ENCODE measurements at regions not wholly inside any gene's neighbourhood (a gene's known extent, or its start where the extent isn't known, plus 50 kb on each side); places are given as distances from the start of the nearest gene placed in this dataset.

DNA sequence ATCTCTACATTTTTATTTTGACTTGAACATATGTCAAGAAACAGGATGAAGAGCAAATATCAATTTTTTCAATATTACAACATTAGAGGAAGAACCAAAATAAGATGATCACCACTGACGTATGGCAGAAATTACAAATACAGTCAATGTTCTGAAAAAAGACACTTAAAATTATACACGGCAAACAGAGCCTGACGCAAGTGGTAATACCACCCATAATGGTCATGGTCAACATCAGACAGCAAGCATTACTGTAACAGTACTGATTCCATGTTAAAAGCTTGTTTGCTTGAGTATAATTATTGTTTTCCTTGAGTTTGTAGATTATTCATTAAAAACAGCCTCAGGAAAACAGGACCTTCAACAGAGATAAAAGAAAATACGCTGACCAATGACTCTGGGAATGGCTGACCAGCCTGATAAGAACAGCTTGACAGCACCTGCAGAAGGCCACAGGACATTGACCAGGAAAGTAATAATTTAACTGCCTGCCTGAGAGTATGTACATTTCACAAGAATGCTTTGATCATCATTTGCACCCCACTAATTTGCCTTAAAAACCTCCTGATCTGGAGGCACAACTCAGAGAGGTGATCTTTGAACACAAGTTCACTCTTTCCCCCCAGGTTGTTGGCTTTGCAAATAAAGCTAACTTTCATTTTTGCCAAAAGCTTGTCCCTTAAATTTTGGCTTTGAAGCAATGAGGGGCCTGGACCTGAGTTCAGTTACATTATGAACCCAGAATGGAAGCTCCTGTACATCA, 187.3 kb downstream of the IPO8 start:
- BruUV-seq (replicated peaks) = no TSS peak
- H3K9me2 ChIP-seq (replicated peaks; ENCODE audit: low read length) = no peaks in the 10 kb centered on the region
- no peaks in the 10 kb centered on the region for H3K9me3 ChIP-seq (ENCODE audit: low read length)
- H3K4me1 ChIP-seq (ENCODE audit: insufficient read depth, low read length) = no peaks in the 10 kb centered on the region
- H2AFZ ChIP-seq (ENCODE audit: low read length) = no peak overlapping the region
- H3F3A ChIP-seq (ENCODE audit: low read length, unreplicated experiment) = no peaks in the 10 kb centered on the region
- H3K4me3 ChIP-seq (ENCODE audit: low read length) = no peak overlapping the region
- DNase-seq (no peak), ATAC-seq (no peak)
- no peaks in the 10 kb centered on the region for H3K36me3 ChIP-seq (ENCODE audit: low read depth, low read length)
- no peak overlapping the region for H3K9ac ChIP-seq (ENCODE audit: low read length)
- no peak overlapping the region for H3K27ac ChIP-seq (ENCODE audit: low read length)
- ChIA-PET POLR2A (ENCODE audit: unreplicated experiment) (no interaction called here), CTCF (no interaction called here)
- intact Hi-C loops (cut with micrococcal nuclease) = no loop called here
- no peaks in the 10 kb centered on the region for H3K79me2 ChIP-seq (ENCODE audit: low read length)
- H4K20me1 ChIP-seq (ENCODE audit: low read length) = no peaks in the 10 kb centered on the region
- TF ChIP-seq EZH2 (IDR thresholded peaks at IDR 0.05; ENCODE audit: low read length, unreplicated experiment) (no peak), EZH2phosphoT487 (IDR thresholded peaks at IDR 0.05; ENCODE audit: borderline replicate concordance, low read length) (no peak)
- TF ChIP-seq, protein P1, sequence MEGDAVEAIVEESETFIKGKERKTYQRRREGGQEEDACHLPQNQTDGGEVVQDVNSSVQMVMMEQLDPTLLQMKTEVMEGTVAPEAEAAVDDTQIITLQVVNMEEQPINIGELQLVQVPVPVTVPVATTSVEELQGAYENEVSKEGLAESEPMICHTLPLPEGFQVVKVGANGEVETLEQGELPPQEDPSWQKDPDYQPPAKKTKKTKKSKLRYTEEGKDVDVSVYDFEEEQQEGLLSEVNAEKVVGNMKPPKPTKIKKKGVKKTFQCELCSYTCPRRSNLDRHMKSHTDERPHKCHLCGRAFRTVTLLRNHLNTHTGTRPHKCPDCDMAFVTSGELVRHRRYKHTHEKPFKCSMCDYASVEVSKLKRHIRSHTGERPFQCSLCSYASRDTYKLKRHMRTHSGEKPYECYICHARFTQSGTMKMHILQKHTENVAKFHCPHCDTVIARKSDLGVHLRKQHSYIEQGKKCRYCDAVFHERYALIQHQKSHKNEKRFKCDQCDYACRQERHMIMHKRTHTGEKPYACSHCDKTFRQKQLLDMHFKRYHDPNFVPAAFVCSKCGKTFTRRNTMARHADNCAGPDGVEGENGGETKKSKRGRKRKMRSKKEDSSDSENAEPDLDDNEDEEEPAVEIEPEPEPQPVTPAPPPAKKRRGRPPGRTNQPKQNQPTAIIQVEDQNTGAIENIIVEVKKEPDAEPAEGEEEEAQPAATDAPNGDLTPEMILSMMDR (conservative IDR thresholded peaks at IDR 0.05; ENCODE audit: low read depth, low read length) = no peak
- H3K4me2 ChIP-seq (ENCODE audit: low read length) = no peak overlapping the region
- H3K27me3 ChIP-seq (ENCODE audit: low read length) = no peaks in the 10 kb centered on the region

DNA sequence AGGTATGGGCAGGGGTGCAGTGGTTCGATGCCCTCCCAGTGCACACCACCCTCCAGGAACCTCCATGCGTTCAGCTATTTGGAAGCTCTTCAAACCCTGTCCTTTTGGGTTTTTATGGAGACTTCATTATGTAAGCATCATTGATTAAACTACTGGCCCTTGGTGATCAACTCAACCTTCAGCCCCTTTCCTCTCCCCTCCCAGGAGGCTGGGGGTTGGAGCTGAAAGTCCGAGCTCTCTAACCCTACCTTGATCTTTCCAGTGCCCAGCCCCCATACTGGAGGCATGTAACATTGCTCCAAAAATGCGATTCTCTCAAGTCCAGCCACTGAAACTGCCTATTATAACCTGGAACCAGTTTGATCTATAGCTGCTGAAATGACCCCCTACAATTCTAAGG, 188.1 kb downstream of the IPO8 start:
- ATAC-seq (no peak), DNase-seq (no peak)
- no peaks in the 10 kb centered on the region for H3K9me3 ChIP-seq (ENCODE audit: low read length)
- H3K36me3 ChIP-seq (ENCODE audit: low read depth, low read length) = no peaks in the 10 kb centered on the region
- H3K27me3 ChIP-seq (ENCODE audit: low read length) = no peaks in the 10 kb centered on the region
- no peaks in the 10 kb centered on the region for H3K9me2 ChIP-seq (replicated peaks; ENCODE audit: low read length)
- no peak overlapping the region for H2AFZ ChIP-seq (ENCODE audit: low read length)
- no peak overlapping the region for H3K4me2 ChIP-seq (ENCODE audit: low read length)
- no peaks in the 10 kb centered on the region for H3K4me1 ChIP-seq (ENCODE audit: insufficient read depth, low read length)
- TF ChIP-seq, protein P1 (conservative IDR thresholded peaks at IDR 0.05; ENCODE audit: low read depth, low read length) = no peak
- TF ChIP-seq EZH2phosphoT487 (IDR thresholded peaks at IDR 0.05; ENCODE audit: borderline replicate concordance, low read length) = no peak
- TF ChIP-seq EZH2 (IDR thresholded peaks at IDR 0.05; ENCODE audit: low read length, unreplicated experiment) = no peak
- no peaks in the 10 kb centered on the region for H3F3A ChIP-seq (ENCODE audit: low read length, unreplicated experiment)
- no peak overlapping the region for H3K27ac ChIP-seq (ENCODE audit: low read length)
- no peaks in the 10 kb centered on the region for H4K20me1 ChIP-seq (ENCODE audit: low read length)
- H3K4me3 ChIP-seq (ENCODE audit: low read length) = no peak overlapping the region
- no peaks in the 10 kb centered on the region for H3K79me2 ChIP-seq (ENCODE audit: low read length)
- ChIA-PET POLR2A (ENCODE audit: unreplicated experiment) (no interaction called here), CTCF (no interaction called here)
- intact Hi-C loops (cut with micrococcal nuclease) = no loop called here
- H3K9ac ChIP-seq (ENCODE audit: low read length) = no peak overlapping the region
- BruUV-seq (replicated peaks) = no TSS peak

DNA sequence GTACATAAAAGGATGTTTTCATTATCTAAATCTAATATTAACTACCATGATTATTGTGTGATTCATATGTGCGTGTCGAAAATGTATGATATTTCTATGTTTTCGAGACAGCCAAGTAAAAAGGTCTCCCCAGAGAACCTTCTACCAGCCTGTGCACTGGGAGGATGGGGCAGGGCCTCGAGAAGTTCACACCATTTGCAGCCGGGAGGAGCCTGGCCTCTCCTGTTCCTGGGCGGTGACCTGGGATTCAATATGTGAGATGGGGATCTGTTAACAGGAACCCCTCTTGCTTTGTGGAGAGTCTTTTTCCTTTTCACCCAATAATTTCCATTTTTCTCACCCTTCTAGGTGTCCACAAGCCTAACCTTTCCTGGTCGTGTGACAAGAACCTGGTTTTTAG, 189.3 kb downstream of the IPO8 start:
- CTCF ChIA-PET = no interaction called here
- Histone ChIP-seq H3K9me2 (replicated peaks; ENCODE audit: low read length) (no peaks in the 10 kb centered on the region), H4K20me1 (ENCODE audit: low read length) (no peaks in the 10 kb centered on the region), H3K4me1 (ENCODE audit: insufficient read depth, low read length) (peaks cover 5% of the 10 kb centered on the region; the same call in 1 of the 2 replicates), H3K4me2 (ENCODE audit: low read length) (no peak overlapping the region), H3K9ac (ENCODE audit: low read length) (no peak overlapping the region), H3F3A (ENCODE audit: low read length, unreplicated experiment) (no peaks in the 10 kb centered on the region), H3K27me3 (ENCODE audit: low read length) (no peaks in the 10 kb centered on the region), H2AFZ (ENCODE audit: low read length) (no peak overlapping the region), H3K4me3 (ENCODE audit: low read length) (no peak overlapping the region), H3K36me3 (ENCODE audit: low read depth, low read length) (no peaks in the 10 kb centered on the region), H3K9me3 (ENCODE audit: low read length) (no peaks in the 10 kb centered on the region), H3K79me2 (ENCODE audit: low read length) (no peaks in the 10 kb centered on the region), H3K27ac (ENCODE audit: low read length) (no peak overlapping the region)
- TF ChIP-seq EZH2phosphoT487 (IDR thresholded peaks at IDR 0.05; ENCODE audit: borderline replicate concordance, low read length) (no peak), EZH2 (IDR thresholded peaks at IDR 0.05; ENCODE audit: low read length, unreplicated experiment) (no peak)
- TF ChIP-seq, protein P1 (conservative IDR thresholded peaks at IDR 0.05; ENCODE audit: low read depth, low read length) = no peak
- POLR2A ChIA-PET (ENCODE audit: unreplicated experiment) = interaction anchor here (0.6 kb wide), 1 partner anchor 369 kb away, joined by 5 read pairs; no protein-coding TSS in a partner anchor
- no peak for ATAC-seq
- BruUV-seq (replicated peaks) = no TSS peak
- intact Hi-C loops (cut with micrococcal nuclease) = no loop called here
- DNase-seq = no peak
